ENCODE measurements at regions not wholly inside any gene's neighbourhood (a gene's known extent, or its start where the extent isn't known, plus 50 kb on each side); places are given as distances from the start of the nearest gene placed in this dataset.
"Not testable (repeated sequence)": the region's sequence is repeated elsewhere in the genome, so short reads cannot be mapped to it uniquely, and the experiment has no call there.

DNA sequence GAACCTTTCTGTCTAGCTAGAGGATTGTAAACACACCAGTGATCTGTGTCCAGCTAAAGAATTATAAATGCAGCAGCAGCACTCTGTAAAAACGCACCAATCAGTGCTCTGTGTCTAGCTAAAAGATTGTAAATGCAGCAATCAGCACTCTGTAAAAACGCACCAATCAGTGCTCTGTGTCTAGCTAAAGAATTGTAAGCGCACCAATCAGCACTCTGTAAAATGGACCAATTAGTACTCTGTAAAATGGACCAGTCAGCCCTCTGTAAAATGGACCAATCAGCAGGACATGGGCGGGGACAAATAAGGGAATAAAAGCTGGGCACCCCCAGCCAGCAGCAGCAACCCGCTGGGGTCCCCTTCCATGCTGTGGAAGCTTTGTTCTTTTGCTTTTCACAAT is 204.1 kb upstream of the UBL3 start:
- not testable (repeated sequence) for DNase-seq

DNA sequence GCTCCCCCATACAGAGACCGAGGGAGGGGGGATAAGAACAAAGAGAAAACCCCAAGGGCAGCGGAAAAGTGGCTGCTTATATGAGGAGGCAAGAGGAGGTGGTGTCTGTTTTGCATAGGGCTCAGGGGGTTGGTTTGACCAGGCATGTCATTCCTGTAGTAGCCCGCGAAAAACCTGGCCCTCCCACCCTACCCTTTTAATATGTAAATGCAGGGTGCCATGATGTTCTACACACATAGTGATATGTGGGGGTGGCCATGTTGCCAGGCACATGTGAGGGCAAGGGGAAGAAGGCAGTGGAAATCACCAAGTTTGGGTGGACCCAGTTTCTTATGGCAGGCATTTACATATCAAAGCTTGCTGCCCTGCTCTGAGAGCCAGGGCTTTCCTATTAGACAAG is 203.5 kb upstream of the UBL3 start:
- DNase-seq = no peak

DNA sequence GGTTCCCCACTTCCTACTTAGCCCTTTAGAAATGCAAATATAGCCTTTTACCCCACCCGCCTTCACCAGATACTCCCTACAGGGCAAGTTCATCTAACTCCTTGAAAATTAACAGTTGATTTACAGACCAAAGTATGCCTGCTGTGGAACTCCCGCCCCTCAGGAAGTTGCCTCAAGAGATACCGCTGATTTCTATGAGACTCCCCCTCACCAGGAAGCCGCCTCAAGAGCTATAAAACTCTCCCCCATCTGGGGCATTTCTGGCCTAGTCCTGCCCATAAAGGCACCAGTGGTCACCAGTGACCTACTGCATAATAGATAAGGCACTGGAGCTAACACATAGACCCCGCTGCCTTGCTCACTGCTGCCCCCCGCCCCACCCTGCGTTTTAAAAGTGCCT is 201.7 kb upstream of the UBL3 start:
- DNase-seq = no peak

DNA sequence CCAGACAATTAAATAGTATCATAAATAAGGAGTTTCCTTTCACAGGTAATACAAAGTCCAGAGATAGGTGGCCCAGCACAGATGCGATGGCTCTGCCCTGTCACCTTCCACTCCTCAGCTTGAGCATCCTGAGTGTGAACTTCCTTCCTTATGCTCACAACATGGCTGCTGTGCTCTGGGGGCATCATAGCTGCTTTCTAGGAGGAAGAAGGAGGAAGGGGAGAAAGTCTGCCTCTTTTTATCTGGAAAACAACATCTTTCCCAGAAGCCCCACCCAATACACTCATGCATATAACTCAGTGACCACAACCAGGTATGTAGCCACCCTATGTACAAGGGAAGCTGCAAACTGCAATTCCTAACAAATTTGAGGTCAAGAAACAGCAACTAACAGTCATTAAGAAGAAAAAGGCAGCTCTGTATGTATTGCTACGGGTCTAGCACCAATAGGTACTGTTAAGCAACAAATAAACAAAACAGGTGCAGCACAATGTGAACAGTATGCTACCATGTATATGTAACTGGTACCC is 201.2 kb upstream of the UBL3 start:
- DNase-seq = no peak

GRCh38 chr13:30049692-30050091 is 199.3 kb upstream of the UBL3 start:
- no peak for DNase-seq

DNA sequence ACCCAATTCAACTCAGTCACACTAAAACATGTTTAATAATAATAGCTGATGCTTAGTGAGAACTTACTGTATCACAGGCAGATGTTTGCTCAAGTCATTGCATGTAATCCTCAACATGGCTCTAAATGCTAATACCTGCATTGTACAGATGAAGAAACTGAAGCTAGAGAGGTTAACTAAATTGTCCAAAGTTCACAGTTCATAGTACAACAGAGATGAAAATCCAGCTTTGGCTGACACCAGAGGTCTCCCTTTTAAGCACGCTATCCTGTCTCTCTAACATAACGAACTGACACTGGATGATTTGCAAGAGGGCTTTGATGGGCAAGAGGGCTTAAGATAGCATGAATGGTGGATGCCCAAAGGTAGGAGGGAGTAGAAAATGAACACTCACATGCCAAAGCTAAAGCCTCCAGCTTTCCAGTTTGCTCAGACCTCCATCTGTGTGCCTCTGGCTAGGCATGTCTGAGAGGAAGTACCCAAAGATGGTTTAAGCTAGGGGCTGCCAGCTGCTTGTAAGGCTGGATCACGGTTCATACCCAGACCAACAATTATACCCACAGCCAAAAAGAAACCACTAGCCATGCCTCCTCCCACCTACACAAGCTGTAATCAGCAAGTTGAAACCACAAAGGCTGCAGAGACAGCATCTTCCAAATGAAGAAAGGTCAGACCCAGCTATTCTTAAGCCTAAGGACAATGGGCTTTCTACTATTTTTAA is 196.9 kb upstream of the UBL3 start:
- no peak for DNase-seq

DNA sequence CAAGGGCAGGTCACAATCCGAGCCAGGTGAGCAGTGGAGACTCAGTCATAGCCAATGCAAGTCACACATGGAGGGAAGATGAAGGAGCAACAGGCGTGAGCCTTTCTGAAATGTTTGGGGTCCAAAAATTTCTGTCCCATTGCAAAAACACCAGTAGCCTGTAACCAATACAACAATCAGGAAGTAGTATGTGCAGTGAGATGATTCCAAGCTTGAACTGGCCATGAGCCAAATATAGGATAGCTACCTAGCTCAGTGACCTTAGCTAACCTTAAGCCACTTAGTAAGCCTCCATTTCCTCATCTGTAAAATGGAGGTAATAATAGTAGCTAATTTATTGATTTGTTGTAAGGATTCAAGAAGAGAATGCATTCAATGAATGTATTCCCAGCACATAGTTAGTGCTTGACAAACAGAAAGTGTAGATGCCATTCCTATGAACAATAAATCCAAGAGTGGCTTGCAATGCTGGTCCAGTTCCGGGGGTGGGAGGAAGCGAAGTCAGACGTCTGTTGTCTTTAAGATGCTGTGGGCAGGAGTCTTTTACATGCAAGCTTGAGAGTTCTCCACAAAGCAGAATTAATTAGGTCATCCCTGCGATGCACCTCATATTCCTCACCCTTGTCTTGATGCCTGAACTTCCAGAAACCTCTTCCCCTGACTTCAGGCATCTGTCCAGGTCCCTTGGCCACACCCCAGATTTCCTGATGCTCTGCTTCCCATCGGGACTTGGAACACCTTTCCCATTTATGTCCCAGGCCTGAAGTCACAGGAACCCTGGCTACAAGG is 195.7 kb upstream of the UBL3 start:
- DNase-seq = no peak

GRCh38 chr13:30044932-30045331 is 194.5 kb upstream of the UBL3 start:
- no peak for DNase-seq

- no peak for DNase-seq
These were observed 193.2 kb upstream of the UBL3 start for GRCh38 chr13:30043631-30043925.

- DNase-seq = no peak
These were observed 192.6 kb upstream of the UBL3 start for GRCh38 chr13:30042891-30043630.

DNA sequence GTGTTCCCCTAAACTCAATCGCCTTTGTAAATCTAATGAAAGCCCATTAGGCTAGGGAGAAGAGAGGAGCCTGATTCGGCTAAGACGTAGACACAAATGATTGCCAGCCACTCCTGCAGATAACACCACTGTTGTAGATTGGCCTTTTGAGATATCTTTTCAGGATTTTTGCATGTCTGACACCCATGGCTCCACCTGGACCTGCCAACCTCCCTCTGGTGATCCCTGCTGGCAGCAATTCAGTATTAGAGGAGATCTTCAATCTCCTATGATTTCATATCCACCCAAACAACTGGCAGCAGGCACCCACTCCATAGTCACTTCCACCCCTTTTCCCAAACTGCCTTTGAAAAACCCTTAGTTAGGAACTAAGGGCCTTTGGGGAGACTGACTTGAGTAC is 191.9 kb upstream of the UBL3 start:
- DNase-seq = no peak

DNA sequence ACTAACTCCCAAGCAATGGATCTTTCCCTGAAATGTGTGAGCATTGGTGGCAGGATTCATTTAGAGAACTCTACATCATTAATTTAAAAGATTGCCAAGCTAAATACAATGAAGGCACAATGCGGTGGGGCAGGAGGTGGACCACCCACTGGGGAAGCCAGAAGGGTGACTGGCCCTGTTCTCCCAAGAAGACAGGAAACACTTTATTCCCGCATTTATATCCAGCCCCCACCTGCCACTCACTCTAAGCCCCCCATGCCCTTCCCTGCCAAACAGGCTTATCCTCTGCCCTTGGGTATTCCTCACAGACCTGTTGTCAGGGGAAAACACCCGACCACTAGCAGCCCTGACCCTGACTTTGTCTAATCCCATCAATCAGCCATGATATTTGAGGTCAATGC is 189.1 kb upstream of the UBL3 start:
- no peak for DNase-seq

DNA sequence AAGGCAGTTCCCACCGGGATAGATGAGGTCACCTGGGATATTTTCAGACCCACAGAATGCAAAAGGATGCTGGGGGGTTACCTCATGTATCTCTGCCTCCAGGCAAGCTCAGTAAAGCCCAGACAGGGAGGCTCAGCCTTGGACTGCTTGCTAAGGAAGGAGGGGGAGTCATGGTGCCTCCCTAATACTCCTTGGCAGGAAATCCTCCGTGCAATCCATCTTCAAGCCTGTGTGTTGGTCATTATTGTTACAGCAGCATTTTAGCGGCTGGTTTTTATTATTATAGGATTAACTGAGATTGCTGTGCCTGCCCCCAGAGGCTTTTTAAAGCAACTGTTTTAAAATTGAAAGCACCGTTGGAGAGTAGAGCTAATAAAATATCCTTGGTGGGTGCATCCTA is 188.5 kb upstream of the UBL3 start:
- no peak for DNase-seq

DNA sequence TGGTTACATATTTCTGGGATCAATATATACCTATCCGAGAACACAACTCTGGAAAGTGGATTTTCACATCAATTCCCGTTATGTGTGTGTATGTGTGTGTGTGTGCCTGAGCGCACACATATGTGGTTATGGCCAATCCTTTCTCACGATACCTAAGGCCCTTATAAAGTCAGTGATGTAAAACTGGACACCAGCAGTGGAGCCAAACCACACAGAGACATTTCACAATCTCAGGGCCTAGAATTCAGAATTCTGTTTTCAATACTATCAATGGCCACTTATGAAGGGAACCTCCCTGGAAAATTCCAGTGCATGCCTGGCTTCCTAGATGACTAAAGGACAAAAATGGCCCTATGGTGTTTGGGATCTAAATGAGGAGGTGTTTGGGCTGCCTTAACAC is 187.3 kb upstream of the UBL3 start:
- no peak for DNase-seq

DNA sequence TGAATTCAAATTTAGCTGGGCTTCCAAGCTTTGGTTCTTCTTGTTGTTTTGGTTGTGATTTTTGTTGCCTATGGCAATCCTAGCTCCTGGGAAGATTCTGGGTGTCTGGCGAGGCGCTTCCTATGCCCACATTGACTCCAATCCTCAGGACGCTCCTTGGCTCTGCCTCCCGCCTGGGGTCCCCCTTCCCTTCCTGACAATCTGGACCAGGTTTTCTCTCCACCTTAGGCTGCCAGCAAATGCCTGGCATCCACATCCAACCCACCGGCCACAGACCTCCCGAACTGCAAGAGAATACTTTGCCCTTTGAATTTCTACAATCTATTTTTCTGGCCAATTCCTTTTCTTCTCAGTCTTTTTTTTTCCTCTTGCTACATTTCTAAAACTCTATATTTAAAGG is 186.9 kb upstream of the UBL3 start:
- DNase-seq = no peak

GRCh38 chr13:30034458-30034795 is 184.0 kb upstream of the UBL3 start:
- no peak for DNase-seq

DNA sequence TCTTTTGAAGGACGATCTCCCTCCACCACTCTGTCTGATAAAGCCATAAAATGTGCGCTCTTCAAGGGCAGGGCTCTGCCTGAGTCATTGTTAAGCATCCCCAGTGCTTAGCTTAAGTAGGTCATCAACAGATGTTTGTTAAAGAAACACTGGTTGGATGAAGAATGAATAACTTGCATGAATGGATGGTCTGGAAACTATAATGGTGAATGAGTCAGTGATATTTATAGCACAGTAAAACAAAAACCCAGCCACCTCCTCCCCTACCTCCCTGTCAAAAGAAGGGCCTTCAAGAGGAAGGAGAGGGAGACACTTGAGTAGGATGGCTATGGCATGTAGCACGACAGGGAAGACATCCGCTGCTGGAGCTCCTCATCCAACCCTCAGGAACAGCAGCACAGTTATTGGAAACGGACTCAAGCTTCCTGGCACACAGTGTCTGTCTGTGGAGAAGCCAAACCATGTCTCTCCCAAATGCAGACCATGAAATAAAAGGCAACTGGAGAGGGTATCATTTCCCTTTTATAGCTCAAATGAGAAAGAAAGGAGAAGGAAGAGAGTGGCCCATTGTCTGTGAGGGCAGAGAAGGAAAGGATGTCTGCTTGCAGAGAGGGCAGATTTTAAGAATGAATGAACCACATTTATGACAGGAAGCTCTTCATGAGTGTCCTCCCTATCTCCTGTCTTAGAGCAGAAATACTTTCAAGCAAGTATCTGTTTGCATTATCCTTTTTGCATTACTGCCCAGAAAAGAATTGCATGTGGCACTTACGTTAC is 183.5 kb upstream of the UBL3 start:
- DNase-seq = no peak

DNA sequence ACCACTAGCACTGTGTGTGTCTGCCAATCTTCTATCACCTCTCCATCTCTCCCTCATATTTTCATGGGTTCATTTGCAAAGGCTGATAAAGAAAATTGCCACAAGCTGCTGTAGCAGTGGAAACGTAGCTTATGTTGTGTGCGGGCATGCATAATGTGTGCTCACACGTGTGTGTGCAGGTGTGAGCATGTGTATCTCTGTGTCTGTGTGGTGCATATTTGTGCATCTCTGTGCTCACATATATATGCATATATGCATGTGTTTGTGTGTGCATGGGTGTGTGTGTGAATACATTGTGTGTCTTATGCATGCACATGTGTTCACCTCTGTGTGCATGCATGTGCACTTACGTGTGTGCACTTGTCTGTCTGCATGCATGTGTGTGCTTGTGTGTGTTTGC is 181.8 kb upstream of the UBL3 start:
- DNase-seq = no peak

GRCh38 chr13:30031488-30031887 is 181.1 kb upstream of the UBL3 start:
- no peak for DNase-seq

DNA sequence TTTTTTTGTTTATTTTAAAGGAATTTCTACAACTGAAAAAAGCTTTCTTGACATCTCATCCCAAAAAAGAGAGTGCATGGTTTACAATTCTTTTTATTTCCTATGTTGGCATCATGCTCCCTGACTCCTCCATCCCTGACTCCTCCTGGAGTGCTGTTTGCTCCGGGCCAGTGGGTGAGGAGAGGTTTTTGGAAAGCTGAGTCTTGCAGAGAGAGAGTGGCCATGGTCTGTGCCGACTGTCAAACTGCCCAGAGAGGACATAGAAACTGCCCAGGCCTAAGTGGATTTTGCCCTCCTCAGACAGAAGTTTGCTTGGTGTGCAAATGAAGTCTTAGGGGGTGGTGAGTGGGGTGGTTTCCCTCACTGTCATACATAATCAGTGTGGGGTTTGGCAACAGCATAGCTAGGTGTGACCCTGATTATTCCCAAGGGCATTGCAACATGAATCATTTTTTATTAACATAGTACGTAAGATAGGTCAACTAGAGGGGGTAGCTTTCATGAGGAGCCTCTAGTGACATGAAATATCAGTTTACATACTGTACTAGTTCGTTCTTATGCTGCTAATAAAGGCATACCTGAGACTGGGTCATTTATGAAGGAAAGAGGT is 179.8 kb upstream of the UBL3 start:
- no peak for DNase-seq

- DNase-seq = no peak
These were observed 177.4 kb upstream of the UBL3 start for GRCh38 chr13:30027569-30028455.

- DNase-seq = no peak
These were observed 176.5 kb upstream of the UBL3 start for GRCh38 chr13:30026909-30027308.
